Stimulated activated CD4-positive, alpha-beta T cell treated with anti-CD3 and anti-CD28 coated beads, TNF-alpha, amount 100 ng/mL, for 1 hour (primary cell): ENCODE measurements at regions not wholly inside any gene's neighbourhood (a gene's known extent, or its start where the extent isn't known, plus 50 kb on each side); places are given as distances from the start of the nearest gene placed in this dataset.

Experiments used
- DNase-seq, 3 donors: peaks; one replicate each; pipeline ENCODE4 v3.0.0-alpha.2; 2020; ENCODE audit warnings: low read depth in 3 of 3, low spot score in 1 of 3

DNA sequence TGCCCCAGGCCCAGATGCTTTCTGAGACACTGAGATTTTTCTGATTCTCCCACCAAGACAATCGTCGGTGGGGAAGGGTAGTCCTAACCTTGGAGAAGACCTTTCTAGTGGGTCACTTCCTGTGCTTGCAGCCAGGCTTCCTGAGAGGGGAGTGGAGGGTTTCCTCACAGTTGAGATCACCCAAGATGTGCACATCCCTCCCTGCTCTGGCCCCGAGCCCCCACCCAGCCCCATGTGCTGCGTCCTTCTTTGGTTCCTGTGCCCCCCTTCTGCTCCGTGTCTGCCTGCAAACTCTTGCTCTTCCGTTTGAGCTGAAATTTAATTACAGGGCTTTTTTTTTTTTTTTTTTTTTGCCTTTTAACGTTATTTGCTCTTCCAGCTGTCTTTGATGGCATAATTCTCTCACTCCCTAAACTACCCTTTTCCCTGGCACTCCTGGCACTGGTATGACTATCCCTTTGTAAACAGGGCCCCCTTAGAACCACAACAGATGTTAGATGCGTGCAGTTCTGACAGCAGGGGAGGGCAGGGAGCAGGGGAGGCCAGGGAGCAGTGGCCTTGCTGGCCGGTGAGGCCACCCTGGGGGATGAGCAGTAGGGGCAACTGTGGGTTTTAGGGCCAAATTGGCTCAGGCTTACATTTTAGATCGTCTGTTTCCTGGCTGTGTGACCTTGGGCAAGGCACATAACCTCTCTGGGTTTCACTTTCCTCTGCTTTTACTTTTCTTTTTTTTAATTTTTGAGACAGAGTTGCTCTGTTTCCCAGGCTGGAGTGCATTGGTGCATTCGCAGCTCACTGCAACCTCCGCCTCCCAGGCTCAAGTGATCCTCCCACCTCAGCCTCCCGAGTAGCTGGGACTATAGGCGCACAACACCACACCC, 144.5 kb downstream of the PHETA1 start:
- no peak for DNase-seq

DNA sequence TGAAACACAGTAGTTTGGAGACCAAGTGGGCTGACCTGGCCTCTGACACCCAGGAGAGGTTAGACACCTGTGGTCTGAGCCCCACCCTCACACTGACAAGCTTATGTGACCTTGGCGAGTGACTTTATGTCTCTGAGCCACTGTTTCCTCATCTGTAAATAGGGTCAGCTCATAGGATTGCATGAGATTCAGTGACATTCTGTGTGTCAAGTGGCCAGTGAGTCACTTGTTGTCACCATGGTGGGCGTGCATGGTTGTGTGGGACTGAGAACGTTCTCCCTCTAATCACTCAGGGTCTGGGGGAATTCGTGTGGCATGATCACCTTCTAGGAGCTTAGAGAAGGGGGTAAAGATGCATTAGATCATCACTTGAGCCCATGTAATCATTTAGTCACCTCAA, 146.4 kb downstream of the PHETA1 start:
- no peak for DNase-seq

DNA sequence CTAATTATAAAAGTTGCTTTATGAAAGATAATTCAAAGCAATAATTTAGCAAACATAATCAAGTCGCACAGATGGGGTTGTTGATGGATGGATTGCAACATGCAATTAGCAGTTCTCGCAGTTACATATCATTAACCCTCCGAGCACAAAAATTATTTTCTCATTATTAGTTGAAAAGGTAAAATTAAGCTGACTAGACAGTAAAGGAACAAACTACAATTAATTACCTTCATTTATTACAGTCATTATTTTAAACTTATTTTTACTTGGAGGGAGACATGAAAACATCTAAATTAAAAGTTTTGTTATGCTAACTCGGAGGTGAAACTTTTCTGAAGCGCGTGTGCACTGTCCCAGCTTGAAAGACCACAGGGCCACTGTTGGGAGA, 146.9 kb downstream of the PHETA1 start:
- DNase-seq: no peak

DNA sequence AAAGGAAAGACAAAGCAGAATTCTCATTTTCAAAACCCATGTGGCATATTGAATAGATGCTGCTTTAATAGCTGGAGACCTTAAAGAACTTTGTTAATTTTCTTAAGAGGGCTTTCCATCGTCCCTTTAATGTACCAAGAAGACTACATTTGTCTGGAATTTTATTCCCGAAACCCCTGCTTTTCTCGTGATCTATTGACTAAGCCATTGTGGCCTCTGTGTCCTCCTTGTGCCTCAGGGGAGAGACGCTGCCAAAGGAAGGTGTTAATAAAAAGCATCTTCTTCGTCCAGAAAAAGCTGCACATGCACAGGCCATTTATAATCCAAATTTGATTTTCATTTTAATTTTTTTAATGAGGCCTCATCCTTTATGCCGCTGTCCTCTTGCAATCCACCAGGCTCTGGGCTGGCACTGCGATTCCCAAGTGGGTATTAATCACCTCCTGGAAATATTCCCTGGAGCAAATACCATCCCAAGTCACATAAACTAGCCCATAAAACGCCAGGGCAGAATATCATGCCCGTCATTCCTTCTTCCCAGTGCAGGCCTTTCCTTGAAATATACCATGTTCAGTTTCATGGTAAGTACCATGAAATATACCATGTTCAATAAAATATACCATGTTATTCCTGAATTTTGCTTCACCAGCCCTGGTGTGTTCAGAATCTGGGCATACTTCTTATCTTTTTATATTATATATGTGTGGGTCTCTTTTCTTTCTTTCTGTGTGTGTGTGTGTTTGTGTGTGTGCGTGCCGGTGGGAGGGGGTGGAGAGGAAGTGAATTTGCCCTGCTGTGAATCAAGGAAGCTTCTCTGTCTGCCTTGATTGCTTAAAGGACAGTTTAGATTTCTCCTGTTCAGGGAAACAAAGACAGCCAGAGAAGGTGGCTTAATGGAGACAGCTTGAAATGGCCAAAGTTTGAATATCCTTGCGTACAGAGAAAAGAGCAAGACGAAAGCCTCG, 147.6 kb downstream of the PHETA1 start:
- no peak for DNase-seq

DNA sequence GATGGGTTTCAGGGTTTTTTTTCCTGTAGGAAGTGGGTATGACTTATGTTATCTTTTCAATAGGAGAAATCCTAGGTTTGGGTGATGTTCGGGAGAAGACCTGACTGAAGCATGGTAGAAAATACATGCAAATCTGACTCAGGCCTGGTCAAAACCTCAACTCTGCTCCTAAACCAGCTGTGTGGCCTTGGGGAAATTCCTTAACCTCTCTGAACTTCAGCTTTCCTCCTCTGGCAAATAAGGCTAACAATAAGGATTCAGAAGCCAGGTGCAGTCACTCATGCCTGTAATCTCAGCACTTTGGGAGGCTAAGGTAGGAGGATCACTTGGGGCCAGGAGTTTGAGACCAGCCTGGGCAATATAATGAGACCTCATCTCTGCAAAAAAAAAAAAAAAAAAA, 148.5 kb downstream of the PHETA1 start:
- no peak for DNase-seq

DNA sequence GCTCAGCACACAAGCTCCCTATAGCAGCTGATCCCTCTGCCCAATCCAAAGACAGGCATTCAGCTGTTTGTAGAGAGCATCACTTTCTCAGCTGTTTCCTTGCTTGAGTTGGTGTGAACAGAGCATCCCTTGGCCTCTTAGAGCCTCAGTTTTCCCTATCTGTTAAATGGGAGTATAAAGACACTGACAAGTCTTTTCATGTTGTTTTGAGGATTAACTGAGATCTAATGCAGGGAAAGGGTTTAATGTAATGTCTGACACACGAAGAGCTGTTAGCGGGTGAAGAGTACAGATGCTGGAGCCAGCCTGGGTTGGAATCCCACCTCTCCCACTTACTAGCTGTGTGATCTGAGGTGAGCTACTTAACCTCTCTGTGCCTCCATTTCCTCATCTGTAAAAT, 149.5 kb downstream of the PHETA1 start:
- no peak for DNase-seq

DNA sequence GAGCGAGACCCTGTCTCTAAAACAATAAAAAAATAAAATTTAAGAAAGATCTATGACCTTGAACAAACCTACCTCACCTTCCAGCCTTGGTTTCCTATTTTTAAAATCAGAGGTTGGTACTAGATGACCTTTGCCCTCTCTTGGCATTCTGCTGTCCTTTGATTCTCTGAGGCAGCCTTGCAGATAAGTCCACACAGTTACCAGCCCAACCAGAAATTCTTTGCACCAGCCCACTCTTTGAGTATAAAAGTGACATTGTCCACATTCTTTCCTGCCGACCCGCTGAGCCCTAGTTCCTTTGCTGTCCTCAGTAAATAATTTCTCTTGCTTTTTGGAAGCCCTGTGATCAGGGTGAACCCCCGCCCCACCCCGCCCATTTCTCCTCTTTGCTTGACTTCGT, 150.4 kb downstream of the PHETA1 start:
- DNase-seq: no peak

DNA sequence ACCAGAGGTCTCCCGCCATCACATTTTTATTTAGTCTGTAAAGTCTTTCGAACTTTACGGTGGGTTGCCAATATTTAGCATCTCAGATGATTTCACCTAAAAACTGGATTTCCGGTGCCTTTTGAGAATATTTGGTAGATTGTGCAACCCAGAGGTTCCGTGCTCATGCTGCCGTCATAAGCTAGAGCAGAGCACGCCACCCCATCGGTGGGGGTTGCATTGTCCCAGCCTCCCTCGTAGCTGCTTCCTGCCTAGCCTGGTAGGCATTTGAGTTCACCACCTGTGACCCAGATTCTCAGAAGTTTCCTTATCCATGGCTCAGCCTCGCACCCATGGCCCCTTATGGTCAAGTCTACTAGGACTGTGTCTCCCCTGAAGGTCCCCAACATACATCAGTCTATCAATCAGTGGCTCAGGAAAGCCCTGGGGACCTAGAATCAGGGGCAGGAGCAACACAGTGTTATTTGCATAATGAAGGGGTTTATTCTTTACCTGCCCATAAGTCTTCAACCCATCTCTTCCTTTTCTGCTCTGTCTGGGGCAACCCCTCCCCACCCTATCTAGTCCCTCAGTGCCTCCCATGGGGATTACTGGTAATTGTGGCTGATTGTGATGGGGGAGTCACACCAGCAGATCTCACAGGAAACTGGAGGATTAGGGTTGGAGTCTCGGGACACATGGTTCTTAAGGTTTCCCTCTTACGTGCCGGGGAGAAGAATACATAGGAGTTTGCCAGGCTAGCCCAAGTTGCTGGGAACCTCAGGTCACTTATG, 152.3 kb downstream of the PHETA1 start:
- no peak for DNase-seq

DNA sequence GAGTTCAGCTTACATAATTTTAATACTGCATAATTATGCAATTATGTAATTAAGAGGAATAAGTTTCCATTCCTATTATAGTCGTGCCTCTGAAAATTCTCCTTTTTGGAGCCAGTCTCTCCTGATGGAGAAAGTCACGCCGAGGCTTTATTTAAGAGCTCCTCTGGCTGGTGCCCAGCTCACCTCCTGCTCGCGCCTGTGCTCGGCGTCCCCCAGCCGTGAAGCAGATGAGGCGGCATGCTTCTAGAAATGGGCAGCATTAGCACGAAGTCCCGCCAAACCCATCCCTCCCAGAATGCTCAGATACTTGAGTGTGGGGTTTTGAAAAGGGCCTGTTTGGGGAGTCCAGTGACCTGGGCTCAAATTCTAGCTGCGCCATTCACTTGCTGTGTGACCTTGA, 153.0 kb downstream of the PHETA1 start:
- DNase-seq: no peak

DNA sequence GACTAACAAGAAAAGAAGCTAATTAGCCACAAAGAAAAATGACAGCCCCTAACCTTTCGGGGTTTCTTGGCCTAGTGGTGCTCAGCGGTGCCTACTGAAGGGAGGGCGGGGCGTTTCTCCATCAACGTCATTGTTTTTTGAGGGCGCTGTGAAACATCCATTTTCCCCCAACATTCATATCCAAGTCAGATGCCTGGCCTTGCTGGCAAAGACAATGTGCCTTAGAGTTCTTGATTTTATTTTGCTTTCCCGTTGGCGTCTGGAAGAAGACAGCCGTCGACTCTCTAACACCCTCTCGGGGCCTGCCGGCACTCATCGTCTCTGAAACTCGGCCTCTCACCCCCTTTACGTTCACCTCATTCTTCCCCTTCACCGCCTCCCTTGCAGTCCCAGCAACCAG, 154.5 kb downstream of the PHETA1 start:
- DNase-seq: no peak

DNA sequence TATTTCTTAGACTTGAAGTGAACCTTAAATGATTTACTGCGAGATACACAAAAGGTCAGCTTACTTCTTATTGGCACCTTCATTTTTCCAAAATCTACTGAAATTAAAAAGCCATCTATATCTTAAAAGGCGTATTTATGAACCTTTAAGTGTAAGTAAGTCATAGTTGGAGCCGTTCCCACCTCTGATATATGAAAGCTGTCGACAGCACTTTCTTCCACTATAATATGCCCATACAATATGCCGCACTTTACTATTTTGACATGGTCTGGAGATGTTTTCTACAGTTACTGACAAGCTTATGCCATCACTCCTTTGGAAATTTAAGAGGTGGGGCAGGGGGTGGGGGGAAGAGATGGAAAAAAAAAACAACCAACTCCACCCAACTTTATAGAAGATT, 155.3 kb downstream of the PHETA1 start:
- DNase-seq: no peak

DNA sequence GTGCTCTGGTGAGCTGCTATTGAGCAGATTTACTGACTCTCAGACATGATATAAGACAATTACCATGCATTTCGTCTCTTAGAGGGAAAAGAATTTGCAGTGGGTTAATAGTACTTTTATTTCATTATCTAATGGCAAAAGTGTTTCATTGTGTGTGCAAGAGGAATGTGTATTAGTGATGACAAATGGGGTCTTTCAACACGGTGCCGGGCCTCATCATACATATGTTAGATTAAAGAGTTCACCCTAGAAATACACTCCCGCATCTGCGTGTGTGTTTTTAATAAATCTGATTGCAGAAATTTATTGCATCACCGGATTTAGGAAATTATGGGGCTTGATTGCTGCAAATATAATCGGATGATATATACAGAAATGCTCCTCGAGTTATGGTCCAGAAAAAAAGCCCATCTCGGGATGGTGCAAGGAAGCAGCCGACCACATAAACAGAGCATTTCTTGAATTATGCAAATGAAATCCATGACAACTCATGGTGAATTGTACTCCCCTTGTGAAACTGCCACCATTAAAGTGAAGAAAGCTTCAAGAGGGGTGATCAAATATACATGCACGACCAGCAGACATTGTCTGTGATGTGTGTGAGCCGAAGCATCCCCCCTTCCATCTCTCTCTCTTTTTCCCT, 156.0 kb downstream of the PHETA1 start:
- DNase-seq: no peak

DNA sequence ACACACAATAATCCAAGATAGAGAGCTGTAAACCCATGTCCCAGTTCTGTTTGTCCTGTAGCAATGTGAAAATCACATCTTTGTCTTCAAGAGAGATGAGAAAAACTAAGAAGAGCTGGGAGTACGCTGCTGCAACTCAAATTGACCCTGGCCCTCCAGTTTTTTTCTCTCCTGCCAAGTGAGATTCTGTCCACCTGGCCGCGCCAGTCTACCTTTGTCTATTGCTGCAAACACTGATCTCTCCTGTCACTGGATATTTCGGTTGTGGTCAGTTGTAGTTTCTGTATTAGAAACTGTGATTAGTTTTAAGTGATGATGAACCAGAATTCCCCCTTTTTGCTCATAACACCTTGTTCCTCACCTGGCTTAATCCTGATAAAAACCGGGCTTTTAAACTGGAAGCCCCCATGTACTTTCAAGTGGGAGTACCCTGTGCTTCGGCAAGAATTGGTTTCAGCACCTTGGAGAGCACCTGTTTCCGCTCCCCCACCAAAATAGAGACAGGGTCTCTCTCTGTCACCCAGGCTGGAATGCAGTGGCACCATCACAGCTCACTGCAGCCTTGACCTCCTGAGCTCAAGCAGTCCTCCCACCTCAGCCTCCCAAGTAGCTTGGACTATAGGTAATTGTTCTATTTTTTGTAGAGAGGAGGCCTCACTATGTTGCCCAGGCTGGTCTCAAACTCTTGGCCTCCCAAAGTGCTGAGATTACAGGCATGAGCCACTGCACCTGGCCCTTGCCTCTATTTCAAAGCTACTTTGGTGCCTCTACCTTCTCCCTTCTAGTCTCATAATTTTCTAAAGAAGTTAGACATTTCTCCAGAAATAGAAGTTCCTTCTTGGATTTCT, 156.8 kb downstream of the PHETA1 start:
- no peak for DNase-seq

DNA sequence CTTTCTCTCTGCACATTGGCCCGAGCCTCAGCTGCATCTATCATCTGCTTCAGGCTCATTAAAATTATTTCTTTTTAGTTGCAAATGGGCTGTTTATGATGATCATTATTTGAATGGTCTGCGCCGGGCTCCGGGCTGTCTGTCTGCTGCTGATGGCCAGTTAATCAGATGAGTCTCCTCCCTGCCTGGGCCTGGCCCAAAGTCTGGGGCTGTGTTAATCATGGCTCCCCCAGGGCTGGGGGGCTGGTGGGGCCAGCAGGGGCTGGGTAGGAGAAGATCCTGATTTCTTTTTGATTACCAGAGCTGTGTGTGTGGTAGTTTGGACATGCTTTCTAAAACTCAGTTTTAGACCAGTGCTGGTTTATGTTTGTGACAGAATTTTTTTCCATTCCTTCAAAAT, 159.1 kb downstream of the PHETA1 start:
- DNase-seq: no peak

DNA sequence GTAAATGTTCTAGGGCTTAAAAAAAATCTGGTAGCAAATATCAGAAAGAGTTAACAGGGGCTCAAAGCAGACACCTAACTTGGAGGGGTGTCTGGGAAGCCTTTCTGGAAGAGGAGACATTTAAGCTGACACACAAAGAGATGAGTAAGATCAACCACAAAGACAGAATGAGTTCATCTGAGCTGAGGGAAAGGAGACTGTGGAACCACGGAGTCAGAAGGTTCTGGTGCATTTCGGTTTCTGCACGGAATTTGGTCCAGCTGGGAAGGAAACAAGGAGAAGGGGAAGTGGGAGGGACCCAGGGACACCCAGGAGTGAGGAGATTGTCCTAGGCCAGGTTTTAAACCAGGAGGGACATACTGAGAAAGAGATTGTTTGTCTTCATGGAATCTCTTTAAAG, 161.1 kb downstream of the PHETA1 start:
- DNase-seq: no peak

DNA sequence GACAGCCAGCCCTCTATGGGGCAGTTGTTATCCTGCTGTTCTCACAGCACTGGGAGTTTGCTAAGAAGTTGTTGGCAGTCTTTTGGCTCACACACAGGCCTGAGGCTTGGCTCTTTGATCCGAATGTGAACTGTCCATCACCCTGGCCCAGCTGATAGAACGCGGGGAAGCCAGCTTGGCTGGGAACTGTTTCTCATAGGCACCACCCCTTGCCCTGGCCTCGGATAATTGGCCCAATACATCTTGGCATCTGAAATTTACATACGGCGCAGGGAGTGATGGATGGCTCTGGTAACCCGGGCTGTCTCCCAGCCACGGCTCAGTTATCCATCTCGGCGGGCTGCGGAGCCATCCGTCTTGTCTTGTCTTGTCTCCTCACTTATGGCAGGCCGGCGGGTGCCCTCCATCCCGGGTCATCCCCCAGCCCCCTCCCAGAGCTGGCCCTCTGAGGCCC, 164.1 kb downstream of the PHETA1 start:
- DNase-seq: no peak

DNA sequence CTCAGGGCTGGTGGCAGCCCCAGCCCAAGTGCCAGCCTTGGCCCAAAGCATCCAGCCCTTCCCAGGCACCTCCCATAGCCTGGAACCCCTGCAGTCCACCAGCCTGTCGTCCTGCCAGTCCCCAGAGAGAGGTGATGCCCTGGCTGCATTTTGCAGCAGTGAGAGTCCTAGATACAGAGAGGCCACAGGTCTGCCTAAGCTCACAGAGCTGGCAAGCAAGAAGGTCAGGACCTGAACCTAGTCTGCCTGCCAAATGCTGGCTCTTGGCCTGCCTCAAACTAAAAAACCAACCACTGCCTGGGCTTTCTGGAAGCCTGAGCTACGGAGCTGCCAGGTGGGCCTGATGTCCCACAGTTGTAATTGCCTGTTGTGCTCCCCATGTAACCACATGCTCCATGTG, 164.9 kb downstream of the PHETA1 start:
- no peak for DNase-seq

DNA sequence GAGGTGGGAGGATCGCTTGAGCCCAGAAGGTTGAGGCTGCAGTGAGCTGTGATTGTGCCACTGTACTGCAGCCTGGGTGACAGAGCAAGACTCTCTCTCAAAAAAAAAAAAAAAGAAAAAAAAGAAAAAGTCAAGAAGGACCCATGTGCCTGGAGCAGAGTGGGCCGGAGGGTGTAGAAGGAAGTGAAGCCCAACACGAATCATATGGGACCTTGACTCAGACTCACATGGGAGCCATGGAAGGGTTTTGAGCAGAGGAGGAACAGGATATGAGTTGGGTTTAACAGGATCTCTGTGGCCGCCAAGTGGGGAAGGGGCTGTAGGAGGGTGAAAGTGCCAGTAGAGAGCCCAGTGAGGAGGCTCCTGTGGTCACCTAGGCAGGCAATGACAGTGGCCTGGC, 165.4 kb downstream of the PHETA1 start:
- no peak for DNase-seq

DNA sequence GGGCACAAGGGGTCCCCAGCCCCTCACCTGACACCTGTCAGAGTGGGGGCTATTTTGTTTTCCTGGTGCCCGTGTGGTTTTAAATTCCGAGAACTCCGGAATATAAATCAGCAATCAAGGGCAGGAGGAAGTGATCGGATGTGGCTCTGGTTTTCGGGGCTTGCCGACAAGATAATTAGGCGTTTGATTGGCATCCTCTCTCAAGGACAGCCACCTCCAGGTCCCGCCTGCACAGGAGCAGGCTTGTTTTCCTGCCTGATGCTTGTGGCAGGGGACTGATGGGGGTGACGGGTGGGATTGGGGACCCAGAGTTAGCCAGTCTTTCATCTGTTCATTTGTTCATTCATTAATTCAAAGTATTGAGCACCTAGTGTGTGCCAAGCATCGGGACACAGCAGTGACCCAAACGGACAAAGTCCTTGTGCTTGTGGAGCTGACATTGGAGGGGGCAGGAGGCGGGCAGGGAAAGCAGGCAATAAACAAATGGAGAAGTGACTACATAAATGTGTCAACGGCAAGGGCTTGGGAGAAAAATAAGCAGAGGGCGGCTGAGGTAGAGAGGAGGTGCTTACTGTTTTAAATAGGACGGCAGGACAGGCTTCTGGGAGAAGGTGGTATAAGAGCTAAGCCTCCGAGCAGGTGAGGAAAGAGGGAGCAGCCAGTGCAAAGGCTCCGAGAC, 166.5 kb downstream of the PHETA1 start:
- DNase-seq: no peak
